SK-MEL-5 (cell line): ENCODE measurements at regions not wholly inside any gene's neighbourhood (a gene's known extent, or its start where the extent isn't known, plus 50 kb on each side); places are given as distances from the start of the nearest gene placed in this dataset.
"Not testable (repeated sequence)": the region's sequence is repeated elsewhere in the genome, so short reads cannot be mapped to it uniquely, and the experiment has no call there.

ENCODE experiments used
- DNase-seq: peaks from one replicate; pipeline ENCODE4 v3.0.0-alpha.2; 2016; ENCODE audit warnings: low read depth, low spot score
- in situ Hi-C: cut with HindIII; loops from 2 replicates; pipeline ENCODE4 v1.10.0; 2016; ENCODE audit warnings: low sequenced_read_pairs, high pct_unique_total_duplicates, low pct_unique_long_range_greater_than_20kb

GRCh38 chr17:82998637-82999036, 80.8 kb upstream of the METRNL start:
- no peak for DNase-seq
- in situ Hi-C loops, result no loop called here

DNA sequence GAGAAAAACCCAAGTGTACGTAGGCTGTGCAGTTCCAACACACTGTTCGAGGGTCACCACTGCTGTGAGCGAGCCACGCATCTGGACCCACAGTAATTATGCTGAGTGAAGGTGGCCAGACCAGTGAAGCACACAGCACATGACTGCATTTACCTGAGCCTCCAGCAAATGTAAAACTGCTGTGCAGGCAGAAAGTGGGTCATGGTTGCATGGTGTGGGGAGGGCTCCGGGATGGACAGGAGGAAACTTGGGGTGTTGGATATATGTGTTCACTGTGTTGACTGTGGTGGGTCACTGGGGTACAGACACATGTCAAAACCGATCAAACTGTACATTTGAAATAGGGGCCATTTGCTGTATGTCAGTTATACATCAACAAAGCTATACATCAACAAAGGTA, 78.7 kb upstream of the METRNL start:
- DNase-seq, result no peak
- in situ Hi-C loops, result no loop called here

- DNase-seq, result no peak
- in situ Hi-C loops, result no loop called here
Observed at GRCh38 chr17:83002118-83002805, 77.1 kb upstream of the METRNL start.

- in situ Hi-C loops, result no loop called here
- no peak for DNase-seq
Observed at GRCh38 chr17:83004791-83005380, 74.5 kb upstream of the METRNL start.

GRCh38 chr17:83005639-83006038, 73.8 kb upstream of the METRNL start:
- in situ Hi-C loops, result no loop called here

GRCh38 chr17:83006515-83007455, 72.6 kb upstream of the METRNL start:
- DNase-seq, result no peak
- in situ Hi-C loops, result no loop called here

More at GRCh38 chr17:83005639-83006038, 73.8 kb upstream of the METRNL start:
- no peak for DNase-seq

DNA sequence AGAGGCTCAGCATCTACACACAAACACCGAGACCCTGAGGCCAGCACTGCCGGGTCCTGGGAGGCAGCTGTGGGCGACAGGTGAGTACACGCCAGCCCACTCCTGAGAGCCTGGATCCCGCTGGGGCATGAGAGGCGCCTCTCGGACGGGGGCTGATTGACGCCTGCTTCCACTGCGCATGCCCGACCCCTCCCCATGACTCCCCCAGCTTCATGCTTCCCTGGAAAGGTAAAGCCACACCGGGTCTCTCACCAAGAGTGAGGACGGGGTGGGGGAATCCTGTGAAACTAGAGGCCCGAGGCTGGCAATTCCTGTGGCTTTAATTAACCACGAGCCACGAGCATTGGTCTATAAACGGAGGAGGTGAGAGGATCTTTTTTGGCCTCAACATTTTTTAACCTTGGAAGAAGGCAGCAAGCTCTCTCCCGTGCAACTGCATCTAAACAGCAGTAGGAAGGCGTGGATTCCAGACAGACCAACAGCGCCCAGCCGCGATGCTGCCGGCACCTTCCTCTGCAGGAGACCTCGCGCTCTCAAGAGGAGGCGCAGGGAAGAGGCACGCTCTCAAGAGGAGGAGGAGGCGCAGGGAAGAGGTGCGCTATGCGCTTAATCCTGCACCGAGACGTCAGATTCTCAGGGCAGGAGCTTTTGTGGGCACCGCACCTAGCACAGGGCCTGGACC, 71.8 kb upstream of the METRNL start:
- in situ Hi-C loops, result no loop called here
- no peak for DNase-seq

DNA sequence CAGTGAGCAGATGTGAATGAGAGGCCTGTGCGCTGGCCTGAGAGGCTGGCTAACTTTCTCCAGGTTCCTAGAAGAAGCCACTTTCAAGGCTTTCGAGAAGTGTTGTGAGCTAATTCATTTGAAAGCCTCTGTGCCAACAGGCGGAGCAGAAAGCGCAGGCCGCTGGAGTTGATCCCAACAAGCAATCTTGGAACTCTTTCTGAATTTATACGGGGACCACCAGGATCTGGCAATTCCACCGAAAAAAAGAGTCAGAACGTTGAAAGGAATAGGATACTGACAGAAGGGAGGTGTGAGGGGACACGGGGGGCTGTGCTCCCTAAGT, 71.3 kb upstream of the METRNL start:
- DNase-seq, result no peak
- in situ Hi-C loops, result no loop called here

- in situ Hi-C loops, result no loop called here
- no peak for DNase-seq
Observed at GRCh38 chr17:83008526-83008925, 70.9 kb upstream of the METRNL start.

DNA sequence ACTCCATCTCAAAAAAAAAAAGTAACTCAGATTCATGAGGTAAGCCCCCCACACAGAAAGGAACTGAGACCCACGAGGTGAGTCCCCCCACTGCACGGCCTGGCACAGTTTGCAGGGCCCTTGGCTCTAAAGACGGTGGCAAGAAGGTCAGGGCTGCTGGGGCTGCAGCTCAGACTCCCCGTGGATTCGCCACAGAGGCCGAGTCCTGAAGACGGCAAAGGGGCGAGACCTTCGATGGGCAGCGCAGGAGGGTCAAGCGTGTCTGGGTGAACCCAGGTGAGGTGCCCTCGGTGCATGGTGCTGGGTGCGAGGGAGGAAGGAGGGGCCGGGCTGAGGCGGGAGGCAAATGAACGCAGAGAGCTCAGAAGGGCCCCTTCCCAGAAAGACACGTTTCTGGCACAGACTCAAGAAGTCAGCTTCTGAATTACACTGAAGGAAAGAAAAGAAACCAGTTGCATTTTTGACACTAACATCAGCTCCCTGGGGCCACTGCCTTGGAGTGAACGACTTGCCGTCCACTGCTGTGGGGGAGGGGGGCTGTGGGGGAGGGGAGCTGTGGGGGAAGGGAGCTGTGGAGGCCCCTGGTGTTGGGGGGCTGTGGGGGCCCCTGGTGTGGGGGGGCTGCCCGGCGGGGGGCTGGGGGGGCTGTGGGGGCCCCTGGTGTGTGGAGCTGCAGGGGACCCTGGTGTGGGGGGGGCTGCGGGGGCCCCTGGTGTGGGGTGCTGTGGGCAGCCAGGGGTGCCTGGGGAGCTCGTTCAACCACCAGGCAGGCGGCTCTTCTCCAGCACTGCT, 69.8 kb upstream of the METRNL start:
- DNase-seq, result no peak
- in situ Hi-C loops, result no loop called here

- in situ Hi-C loops, result no loop called here
- DNase-seq, result no peak
Observed at GRCh38 chr17:83010206-83011200, 68.9 kb upstream of the METRNL start.

DNA sequence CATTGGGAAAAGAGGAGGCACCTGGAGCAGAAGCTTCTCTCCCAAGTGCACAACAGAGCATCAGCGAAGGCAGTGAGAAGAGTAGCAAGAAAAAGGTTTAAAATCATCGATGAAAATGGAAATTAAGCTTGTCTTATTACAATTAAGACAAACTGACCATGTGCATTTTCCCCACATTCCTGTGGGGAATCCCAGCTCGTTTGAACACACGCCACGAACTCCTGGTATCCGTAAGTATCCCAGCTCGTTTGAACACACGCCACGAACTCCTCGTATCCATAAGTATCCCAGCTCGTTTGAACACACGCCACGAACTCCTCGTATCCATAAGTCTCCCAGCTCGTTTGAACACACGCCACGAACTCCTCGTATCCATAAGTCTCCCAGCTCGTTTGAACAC, 67.7 kb upstream of the METRNL start:
- in situ Hi-C loops, DNase-seq: not testable (repeated sequence)

DNA sequence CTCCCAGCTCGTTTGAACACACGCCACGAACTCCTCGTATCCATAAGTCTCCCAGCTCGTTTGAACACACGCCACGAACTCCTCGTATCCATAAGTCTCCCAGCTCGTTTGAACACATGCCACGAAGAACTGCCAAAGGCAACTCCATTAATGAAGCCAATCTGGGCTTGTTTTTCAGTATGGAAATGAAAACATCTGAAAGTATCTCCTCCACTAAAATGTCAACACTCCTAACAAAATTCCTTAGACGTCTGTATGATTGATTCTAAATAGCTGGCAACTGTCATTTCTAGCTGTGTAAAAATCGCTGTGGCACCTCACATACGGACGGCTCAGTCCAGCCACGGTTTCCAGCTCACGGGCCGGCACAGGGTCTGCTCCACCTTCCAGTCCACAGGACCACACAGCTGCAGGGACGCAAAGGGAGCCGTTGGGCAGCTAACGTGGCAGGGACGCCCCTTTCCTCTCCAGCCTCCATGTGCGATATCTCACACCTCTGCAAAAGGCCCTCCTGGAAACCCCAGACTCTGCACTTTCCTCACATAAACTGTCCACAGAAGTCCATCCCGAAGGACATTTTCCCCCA, 67.1 kb upstream of the METRNL start:
- DNase-seq, result no peak
- in situ Hi-C loops, result no loop called here

GRCh38 chr17:83012868-83013778, 66.3 kb upstream of the METRNL start:
- in situ Hi-C loops, result no loop called here
- DNase-seq, result peak; percentile 2

DNA sequence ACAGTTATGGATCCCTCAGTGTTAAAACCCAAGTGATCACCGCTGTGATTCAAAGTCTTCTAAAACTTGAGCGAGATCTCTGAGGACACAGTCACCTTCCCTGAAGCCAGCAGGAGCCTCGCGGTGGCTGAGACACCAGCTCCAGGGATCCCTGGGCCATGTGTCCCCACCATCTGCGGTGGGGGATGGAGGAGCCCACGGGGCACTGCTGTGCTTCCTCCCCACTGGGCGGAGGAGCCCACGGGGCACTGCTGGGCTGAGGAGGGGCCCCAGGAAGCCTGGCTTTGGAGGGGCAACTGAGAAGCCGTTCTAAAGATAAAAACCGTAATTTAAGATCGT, 65.7 kb upstream of the METRNL start:
- DNase-seq, result no peak
- in situ Hi-C loops, result no loop called here
